GM04503 (cell line): ENCODE measurements at regions not wholly inside any gene's neighbourhood (a gene's known extent, or its start where the extent isn't known, plus 50 kb on each side); places are given as distances from the start of the nearest gene placed in this dataset.
"Not testable (repeated sequence)": the region's sequence is repeated elsewhere in the genome, so short reads cannot be mapped to it uniquely, and the experiment has no call there.

ENCODE experiments used
- DNase-seq: peaks from one replicate; pipeline ENCODE4 v3.0.0-alpha.2; 2012; ENCODE audit warnings: low read depth

DNA sequence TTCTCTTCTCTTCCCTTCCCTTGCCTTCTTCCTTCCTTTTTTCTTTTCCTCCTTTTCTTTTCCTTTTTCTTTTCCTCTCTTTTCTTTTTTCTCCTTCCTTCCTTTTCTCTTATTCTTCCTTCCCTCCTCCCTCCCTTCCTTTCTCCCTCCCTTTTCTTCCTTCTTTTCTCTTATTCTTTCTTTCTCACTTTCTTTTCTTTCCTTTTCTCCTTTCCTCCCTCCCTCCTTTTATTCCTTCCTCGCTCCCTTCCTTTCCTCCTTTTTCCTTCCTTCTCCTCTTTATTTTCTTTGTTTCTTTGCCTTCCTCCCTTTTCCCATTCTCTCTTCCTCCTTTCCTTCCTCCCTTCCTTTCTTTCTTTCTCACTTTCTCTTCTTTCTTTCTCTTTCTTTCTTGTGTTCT, 146.1 kb downstream of the ZNF92 start:
- DNase-seq, result not testable (repeated sequence)

DNA sequence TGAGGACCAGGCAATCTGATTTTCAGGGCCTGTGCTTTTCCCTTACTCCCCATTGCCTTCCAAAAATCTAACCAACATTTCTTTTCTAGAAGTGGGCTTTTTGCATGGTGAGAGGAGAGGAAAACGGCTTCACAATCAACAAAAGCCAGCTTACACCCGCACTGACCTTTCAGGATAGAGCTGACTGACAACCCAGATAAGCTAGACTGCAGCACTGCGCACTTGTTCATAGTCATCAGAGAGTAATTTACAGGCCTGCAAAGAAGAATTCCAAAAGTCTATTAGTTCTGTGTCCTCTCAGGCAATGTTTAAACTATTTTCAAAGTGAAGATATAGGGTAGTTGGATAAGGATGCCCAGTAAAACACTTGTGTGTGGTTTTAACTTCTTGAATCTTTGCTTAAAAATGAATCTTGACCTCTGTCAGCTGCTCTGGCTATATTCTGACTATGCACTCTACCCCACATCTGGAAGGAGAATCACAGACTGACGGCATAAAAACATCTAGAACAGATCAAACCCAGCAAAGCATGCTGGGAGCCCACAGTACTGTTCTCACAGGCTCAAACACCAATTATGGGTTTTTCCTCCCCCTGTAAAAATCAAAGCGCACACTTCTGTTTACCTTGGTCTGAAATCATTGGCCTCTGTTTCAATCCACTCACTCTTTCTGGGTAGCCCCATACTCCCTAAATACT, 172.0 kb downstream of the ZNF92 start:
- DNase-seq, result not testable (repeated sequence)

DNA sequence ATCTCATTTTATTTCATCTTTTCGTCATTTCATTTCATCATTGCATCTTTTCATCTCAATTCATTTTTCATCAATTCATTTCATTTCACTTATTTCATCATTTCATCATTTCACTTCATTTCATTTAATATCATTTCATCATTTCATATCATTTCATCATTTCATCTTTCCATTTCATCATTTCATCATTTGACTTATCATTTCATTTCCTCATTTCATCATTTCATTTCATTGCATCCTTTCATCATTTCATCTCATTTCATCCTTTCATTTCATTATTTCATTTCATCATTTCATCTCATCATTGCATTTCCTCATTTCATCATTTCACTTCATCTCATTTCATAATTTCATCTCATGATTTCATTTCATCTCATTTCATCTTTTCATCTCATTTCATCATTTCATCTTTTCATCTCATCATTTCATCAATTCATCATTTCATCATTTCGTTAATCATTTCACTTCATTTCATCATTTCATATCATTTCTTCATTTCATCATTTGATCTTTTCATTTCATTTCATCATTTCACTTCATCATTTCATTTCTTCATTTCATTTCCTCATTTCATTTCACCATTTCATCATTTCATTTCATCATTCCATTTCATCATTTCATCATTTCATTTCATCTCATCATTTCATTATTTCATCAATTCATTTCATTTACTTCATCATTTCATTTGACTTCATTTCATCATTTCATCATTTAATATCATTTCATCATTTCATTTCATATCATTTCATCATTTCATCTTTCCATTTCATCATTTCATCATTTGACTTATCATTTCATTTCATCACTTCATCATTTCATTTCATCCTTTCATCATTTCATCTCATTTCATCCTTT, 176.2 kb downstream of the ZNF92 start:
- DNase-seq, result not testable (repeated sequence)

GRCh38 chr7:65550444-65550809, 176.8 kb downstream of the ZNF92 start:
- DNase-seq, result not testable (repeated sequence)

DNA sequence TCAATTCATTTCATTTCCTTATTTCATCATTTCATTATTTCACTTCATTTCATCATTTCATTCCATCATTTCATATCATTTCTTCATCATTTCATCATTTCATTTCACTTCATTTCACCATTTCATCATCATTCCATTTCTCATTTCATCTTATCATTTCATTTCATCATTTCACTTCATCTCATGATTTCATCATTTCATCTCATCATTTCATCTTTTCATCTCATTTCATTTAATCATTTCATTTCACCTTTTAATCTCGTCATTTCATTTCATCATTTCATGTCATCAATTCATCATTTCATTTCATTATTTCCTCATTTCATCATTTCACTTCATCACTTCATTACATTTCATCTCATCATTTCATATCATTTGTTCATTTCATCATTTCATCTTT, 177.4 kb downstream of the ZNF92 start:
- DNase-seq, result not testable (repeated sequence)

DNA sequence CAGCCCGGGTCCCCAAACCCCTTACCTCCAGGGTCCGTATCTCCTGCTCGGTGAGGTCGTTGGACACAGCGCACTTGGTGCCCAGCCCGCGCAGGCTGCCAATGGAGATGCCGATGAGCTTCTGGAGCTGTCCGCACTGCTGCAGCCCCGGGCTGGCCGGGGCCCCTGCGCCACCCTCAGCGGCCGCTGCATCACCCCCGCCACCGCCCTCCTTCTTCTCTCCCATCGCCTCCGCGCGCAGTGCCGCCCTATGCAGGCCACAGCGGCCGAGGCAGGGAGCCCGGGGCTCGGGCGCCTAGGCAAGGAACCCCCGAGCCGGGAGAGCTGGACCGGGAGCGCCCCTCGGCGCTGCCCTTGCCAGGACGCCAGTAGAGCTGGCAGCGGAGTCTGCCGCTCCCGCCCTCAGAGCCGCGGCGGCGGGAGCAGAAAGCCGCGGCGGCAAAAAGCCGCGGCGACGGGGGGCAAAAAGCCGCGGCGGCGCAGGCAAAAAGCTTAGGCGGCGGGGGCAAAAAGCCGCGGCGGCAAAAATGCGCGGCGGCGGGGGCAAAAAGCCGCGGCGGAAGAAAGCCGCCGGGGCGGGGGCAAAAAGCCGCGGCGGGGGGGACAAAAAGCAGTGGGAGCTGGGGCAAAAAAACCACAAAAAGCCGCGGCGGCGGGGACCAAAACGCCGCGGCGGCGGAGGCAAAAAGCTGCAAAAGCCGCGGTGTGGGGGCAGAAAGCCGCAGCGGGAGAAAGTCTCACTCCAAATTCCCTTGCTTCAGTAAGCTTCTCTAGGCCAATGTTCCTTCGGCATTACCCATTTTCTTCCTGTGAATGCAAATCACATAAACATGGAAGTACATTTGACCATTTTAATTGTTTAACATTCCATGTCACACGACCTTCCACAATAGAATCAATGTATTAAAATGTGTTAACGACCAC, 181.2 kb downstream of the ZNF92 start:
- not testable (repeated sequence) for DNase-seq

DNA sequence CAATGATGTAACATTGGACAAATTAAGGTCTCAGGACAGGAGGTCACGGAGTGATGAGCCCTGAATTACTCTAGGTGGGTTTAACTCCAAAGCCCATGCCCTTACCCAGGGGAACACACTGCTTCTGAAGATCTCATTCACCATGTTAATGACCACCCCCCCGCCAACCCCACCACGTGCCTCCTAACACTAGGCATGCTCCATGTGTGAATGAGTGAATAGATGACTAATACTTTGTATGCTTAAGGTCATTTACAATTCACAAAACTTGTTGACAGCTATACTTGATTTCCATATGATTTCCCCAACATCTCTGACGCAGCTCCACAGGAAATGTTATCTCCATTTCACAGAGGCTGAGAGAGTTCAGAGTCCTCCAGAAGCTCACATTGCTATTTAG, 184.9 kb downstream of the ZNF92 start:
- DNase-seq, result not testable (repeated sequence)

DNA sequence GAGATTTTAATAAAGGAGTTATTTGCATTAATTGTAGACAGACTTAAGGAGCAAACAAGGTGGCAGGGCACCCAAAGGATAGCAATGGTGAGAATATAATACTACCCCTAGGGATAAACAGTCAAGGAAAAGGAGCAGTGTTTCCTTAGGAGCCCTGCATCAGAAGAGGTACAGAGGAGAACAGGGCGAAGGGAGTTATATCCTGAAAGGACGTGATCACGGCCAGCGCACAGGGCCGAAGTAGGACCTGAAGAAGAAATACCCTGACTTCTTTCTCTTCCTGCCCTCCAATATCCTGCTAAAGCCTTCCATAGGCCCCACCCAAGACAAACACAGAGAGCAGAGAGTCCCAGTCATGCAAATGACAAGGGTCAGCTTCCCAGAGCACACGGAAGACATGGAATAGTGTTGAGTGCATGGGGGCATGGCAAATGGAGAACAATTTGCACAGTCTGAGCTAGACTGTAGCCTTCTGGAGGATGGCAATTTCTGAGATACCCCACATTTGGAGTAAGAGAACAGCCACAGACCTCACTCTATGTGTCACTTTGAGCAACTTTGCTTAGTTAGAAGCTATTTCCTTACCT, 188.2 kb downstream of the ZNF92 start:
- not testable (repeated sequence) for DNase-seq

- DNase-seq, result not testable (repeated sequence)
Observed at GRCh38 chr7:65562522-65562921, 188.9 kb downstream of the ZNF92 start.

- DNase-seq, result not testable (repeated sequence)
Observed at GRCh38 chr7:65563333-65563732, 189.7 kb downstream of the ZNF92 start.

DNA sequence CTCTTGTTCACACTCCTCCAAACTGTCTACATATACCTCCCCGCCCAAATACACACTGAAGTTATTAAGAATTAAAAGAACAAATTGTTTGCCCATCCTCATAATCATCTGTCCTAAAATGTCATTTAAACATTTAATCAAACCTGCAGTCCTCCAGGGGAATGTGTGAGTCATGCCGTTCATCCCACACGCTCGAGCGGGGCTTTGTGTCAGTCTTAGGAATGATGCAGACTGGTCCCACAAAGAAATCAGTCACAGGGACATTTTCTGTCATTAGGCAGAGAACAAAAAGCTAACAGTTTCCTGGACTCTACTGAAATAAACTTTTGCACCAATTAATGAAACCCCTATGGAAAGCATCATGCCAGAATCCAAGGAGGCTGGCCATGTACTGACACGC, 194.6 kb downstream of the ZNF92 start:
- not testable (repeated sequence) for DNase-seq

- DNase-seq, result not testable (repeated sequence)
Observed at GRCh38 chr7:65570990-65571389, 197.3 kb downstream of the ZNF92 start.

DNA sequence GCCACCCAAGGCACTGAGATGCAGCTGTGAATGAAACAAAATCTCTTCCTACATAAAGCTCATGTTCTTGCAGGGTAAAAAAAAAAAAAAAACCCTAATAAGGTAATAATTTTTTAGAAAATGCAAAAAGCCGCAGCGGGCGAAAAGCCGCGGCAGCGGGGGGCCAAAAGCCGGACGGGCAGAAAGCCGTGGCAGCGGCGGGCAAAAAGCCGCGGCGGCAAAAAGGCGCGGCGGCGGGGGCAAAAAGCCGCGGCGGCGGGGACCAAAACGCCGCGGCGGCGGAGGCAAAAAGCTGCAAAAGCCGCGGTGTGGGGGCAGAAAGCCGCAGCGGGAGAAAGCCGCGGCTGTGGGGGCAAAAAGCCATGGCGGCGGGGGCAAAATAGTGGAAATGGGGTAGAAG, 198.9 kb downstream of the ZNF92 start:
- DNase-seq, result not testable (repeated sequence)

- not testable (repeated sequence) for DNase-seq
Observed at GRCh38 chr7:65576370-65576769, 202.7 kb downstream of the ZNF92 start.

GRCh38 chr7:65582518-65583119, 209.0 kb downstream of the ZNF92 start:
- not testable (repeated sequence) for DNase-seq

GRCh38 chr7:65602495-65602894, 228.8 kb downstream of the ZNF92 start:
- DNase-seq, result not testable (repeated sequence)

DNA sequence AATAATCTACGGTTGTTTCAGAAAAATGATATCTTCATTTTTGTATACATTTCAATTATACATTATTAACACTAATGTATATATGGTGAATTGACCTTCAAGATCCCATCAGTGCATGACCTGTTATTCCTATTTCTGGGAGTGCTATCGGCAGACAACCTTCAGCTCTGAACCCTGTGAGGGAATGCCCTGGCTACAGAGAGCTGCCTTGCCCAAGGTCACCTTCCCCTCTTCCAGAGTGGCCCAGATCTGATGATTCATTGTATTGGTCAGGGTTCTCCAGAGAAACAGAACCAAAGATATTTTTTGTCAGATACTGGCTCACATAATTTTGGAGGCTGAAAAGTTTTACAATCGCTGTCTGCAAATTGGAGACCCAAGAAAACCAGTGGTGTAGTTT, 235.5 kb downstream of the ZNF92 start:
- no peak for DNase-seq

DNA sequence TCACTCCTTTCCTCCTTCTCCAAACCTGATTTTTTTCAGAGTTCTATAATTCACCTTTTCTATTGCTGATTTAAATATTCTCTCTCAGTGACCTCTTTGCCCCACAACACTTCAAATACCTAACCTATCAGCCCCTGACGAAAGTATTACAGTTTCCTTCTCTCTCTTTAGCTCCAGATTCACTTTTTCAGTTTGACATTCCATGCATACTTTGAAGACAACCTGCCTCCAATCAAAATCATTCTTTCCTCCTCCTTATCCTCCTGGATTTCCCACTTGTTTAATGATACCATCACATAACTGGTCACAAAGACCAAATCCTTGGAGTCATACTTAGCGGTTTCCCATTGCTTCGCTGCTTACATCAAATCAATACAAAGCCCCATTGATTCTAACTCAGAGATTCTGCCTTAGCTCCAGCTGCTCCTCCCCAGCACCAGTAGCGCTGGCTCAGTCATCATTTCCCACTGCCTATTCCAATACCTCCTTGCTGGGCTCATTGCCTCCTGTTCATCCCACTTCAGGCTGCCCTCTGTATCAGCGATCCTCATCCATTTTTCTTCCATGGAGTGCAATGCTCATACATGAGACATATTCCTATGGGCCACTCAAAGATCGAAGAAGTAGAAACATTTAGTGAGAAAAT, 240.1 kb downstream of the ZNF92 start:
- not testable (repeated sequence) for DNase-seq

- not testable (repeated sequence) for DNase-seq
Observed at GRCh38 chr7:65616111-65616510, 242.5 kb downstream of the ZNF92 start.

GRCh38 chr7:65620216-65620615, 246.6 kb downstream of the ZNF92 start:
- not testable (repeated sequence) for DNase-seq
